ENCODE measurements at regions not wholly inside any gene's neighbourhood (a gene's known extent, or its start where the extent isn't known, plus 50 kb on each side); places are given as distances from the start of the nearest gene placed in this dataset.

DNA sequence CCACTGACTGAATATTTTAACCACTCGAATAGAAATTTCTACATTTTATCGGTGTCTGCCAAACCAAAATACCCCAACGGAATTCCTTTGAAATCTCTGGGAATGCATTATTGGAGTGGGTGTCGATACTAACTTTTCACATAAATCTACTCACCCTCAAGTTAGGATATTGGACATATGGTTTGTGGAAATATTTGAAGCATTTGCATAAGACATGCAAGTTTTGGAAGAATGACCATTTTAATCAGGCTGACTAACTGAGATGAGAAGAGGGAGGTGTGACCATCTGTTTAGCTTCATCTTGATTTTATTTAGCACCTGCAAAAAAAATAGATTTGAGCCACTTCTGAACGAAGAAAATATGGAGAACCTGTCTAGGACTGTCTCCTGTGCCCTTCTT lies 61.2 kb downstream of the KLF6 start:
- DNase-seq = no peak

DNA sequence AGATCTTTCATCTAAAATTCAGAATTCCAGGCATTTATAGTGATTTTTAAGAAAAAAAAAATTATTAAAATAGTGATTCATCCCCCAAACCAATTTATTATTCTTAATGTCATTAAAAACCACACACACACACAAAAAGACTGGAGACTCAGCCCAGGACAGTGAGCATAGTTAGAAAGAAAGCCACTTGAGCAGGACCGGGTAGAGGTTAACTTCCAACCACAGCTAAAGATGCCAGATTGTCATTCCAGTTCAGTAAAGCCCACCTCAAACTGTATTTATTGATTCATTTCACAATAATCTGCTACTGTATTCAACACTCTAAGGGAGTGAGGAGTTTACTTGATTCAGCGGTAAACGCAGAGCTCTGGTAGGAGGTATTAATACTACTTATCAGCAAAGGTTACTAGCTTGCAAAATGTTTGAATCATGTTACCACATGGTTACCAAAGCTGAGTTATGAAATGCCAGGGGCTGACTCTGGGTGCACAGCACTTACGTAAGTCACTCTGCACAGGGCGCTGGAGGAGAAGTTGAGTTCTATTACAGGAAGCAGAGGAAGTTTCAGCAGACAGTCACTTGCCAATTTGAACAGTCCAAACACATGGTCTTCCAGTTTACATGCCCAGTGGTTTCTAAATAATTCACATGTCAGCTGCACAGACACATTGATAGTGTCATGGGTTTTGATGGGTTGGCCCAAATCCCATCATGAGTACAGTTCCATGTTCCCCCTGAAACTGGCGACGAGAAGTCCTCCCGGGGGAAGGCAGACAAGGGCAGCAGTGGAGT lies 64.6 kb downstream of the KLF6 start:
- no peak for DNase-seq

DNA sequence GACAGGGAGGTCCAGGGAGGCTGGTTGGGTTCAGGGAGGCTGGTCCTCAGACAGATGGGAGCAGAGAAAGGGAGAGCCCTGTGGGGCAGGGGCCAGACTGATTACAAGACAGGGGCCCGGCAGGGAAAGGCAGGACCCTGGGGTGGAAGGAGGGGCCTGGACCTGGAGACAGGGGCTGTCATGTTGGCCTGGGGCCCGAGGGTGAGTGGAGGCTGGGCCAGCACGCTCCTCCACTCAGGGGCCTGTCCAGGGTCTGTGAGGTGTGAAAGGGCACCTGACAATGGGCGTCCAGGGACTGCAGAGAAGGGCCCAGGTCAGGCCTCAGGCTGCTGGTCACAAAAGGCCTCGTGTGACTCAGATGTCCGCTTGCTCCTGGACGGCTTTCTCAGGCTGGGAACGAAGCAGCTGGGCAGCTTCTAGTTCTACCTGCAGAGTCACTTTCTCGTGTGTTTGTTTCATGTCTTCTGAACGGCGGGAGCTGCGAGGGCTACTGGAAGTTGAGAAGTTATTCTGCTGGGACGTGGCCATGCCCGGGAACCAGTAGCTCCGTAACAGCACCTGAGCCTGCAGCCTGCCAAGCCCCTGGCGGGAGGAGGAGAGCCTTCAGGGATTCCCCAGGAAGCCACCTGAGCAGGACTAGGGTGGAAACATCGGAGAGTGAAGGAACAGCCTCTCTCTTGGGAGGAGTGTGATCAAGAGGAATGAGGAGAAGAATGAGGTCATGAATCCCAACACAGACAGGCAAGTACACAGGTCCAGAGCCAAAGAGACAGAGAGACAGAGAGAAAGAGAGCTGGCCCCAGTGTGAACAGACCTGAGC lies 65.8 kb downstream of the KLF6 start:
- no peak for DNase-seq

DNA sequence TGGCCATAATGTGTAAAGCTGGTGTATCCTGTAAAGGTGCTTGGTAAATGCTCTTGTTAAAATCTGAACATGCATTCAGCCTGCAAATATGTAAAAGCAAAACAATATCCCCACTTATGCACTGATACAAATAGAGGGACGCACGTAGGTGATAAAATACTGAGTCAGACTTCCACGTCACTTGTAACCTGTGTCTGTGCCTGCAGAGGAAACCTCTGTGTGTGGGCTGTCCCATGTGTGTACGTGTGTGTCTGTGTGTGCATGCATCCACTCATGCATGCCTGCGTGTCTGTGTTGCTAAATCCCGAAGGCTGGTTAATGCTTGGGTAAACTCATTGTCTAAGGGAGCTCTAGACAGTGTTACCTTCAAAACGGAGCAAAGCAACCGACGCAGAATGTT lies 68.9 kb downstream of the KLF6 start:
- DNase-seq = no peak

DNA sequence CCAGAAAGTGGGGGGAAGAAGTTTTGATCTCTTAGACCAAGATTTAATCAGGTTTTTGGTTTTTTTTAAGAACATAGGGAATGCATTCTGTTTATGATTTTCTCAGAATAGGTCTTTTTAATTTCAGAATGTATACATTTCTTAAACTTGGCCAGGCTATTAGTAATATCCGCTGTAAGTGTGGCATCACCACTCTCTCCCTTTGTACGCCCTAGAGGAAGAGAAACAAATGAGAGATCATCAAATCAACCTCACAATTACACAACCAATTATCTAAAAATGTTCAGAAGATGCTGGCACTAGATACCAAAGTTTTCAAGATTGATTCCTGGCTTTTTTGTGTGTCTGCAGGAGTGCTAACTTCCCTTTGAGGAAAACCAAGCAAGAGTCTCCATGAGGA lies 70.0 kb downstream of the KLF6 start:
- no peak for DNase-seq

DNA sequence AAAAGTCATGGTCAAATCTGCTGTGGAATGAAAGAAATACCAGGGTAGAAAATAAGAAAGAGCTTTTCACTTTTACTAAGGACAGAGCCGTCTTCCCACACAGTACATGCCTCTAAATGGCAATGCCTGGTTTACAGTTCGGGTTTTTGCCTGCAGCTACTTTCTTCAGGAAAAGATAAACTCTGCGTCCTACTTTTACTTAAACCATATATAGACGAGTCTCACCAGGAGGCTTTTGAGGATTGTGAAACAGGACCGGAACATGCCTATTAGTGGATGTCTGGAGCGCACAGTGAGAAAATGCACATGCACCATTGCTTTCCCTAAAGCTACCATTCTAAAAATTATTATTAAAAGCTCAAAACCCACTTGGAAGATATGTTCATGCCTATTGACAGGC lies 70.5 kb downstream of the KLF6 start:
- DNase-seq = no peak

DNA sequence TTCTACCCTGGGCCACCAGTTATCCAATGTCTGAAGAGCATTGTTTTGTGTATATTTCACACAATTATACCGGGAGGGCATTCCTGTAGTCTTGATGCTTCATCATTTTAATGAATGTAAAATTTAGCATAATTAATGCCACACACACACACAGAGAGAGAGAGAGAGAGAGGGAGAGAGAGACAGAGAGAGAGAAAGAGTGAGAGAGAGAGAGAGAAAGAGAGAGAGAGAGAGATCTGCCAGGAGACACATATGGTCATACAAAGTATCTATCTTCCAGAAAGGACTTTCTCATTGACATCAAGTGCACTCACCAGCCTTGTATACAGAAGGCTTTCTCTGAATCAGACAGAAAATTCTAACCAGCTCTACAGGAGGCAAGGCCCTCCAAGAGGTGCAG lies 72.3 kb downstream of the KLF6 start:
- no peak for DNase-seq

DNA sequence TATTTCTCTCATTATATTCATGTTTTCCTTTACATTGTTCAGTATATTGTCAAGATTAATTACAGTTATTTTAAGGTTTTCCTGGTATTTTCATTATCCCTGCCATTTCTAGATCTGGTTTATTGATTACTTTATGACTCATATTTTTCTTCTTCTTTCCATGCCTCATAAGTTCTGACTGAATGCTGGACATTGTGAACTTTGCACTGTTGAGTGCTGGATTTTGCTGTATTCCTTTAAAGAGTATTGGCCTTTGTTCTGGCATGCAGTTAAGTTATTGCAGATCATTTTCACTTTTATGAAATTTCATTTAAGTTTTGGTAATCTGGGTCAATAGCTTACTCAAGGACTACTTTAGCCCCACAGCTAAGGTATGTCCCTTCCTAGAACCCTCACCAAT lies 73.1 kb downstream of the KLF6 start:
- no peak for DNase-seq

DNA sequence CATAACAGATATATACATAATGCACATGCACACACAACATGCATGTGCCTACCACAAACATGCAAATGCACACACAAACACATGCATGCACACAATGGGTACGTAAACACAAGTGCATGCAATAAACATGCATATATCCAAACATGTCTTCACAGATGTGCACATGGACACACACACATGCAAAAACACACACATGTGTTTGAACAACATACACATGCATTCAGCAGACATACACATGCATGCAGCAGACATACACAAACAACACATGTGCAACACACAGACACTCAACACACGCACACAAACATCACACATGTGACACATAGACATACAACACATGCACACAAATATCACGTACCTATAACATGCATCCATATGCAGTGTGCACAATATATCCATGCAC lies 74.2 kb downstream of the KLF6 start:
- DNase-seq = no peak

DNA sequence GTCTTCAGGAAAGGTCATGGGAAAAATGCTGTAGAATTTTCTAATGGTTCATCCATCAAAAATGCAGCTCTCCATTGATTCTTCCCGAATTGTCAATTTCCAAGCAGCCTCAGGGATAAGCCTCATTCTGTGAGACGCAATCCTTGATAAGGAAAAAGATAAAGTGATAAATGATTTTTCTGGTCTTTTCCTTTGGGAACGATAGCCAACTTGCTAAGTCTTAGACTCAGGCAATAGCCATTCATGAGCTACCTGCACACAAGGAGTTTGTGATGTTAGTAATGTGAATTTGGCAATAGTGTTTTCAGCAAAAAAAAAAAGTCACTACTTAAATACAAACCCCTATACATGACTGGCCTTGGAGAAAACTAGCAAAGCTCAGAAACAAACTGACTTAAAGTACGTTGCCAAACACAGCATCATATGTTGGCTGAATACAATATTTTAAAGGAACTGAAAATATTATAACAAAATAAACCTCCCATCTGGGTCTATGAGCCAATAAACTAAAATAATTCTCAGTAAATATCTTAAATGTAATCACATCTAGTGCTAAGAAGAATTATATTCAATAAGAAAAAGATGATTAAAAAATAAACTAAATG lies 75.5 kb downstream of the KLF6 start:
- no peak for DNase-seq

DNA sequence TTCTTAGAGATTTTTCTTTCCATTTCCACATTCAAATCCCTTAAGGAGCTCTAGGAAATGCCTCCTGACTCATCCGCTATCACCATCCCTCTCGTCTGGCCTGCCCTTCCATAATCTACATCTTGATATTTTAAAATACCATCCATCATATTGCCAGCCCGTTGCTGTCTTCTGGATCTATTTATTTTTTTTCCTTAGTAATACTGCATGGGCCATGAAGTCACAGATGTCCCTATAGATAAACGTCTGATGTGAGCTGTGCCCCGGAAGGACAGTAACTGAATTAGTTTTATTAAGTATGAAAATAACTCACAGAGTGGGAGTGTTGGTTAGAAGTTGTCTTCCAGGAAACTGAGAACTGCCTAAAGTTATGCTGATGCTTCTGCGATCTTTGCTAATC lies 76.2 kb downstream of the KLF6 start:
- DNase-seq = no peak

DNA sequence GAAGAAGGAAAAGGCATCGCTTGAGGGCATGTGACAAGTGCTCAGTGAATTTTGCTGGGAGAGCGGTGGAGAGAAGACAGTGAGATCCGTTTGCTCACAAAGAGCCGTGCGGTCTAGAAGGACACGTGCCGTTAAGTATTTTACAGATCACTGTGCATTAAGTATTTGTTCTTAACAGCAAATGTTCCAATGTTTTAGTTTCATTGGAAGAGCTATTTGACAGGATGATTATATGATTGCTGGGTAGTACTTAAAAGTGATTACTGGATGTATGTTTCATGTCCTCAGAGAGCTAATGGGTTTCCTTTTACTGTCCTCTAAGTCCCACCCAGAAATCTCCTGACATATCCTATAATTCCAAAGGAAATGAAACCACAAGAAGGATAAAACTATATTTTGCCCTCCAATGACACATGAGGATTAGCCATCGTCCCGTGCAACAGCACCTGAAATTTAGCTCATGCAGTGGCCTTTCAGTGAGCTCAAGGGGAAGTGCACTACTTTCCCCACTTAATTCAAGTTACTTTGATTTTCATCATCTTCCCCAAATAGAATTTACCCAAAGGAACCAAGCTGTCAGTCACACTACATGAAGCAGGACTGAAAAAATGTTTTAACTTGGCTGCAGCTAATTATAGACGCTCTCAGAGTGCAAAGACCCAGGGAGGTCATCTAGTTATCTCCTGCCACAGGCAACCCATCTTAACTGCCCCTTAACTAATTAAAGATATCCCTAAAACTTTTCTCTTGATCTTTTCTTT lies 80.3 kb downstream of the KLF6 start:
- no peak for DNase-seq

DNA sequence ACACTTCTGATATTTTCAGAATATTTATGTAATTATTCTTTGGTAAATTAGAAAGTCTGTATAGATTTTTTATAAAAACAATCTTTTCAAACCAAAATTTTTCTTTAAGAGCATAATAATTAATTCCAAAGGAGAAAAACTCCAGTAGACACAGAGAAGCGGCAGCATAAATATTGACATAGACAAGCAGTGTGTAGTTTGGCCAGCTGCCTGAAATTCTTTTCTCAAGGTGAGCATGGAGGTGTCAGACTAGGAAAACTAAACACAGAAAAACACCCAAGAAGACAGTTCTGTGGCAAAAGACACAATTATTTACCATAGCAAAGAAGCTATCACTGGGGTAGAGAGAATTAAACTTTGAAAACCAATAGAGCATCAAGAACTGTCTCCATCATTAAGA lies 82.4 kb downstream of the KLF6 start:
- no peak for DNase-seq

DNA sequence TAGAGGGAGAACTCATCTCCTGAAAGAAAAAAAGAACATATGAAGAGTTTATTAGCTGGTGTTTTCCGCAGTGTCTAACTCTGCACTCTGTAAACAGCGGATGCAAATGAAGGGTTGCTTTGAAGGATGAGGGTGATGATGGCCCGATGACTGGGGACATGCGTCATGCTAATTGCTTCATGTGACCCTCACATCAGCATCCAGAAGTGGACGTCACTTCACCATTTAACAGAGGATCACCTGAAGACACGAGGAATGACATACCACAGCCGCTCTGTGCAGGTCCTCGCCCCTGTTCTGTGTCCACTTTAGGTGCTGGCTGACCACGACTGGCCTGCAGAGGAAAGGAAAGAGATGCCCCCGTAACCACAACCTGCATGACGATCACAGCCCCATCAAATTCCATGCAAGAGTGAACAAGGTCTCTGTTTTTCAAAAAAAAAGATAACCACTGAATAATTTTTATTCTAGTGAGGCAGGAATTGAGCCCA lies 82.9 kb downstream of the KLF6 start:
- no peak for DNase-seq

DNA sequence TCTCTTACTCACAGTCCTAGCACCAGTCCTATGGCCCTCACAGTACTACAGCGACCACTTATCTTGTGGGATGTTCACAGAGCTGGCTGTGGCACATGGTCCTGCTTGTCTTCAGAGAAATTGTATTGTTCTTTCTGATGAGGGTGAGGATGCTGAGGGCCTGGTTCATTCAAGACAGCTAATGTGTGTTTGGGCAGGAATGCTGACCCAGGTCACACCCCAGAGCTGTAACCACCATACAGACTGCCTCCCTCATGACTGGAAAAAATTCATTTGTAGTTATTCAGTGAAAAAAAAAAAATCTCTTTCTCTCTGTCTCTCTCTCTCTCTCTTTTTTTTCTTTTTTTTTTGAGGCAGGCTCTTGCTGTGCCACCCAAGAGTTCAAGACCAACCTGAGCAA lies 83.5 kb downstream of the KLF6 start:
- DNase-seq = no peak

DNA sequence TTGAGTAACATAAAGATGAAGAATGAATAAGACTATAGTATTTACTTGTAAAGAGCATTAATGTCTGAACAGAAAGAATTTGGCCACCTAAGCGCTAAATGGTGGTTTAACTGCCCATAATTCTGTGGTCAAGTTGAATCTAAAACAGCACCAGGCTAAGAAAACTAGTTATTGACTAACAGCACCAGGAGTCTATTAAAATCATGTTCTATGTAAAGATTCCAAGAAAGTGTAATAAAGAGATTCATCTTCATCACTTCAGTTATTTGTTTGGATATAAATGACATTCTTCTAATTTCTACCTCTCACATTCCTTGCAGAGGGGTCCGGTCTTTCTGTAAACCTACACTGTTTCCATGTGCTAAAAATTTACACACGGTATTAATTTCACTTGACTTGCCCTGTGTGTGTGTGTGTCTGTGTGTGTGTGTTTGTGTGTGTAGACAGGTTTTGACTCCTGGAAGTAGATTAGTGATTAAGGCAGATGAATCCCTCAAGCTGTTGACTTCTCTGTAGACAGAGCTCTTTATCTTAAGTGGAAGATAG lies 84.4 kb downstream of the KLF6 start:
- DNase-seq = no peak

DNA sequence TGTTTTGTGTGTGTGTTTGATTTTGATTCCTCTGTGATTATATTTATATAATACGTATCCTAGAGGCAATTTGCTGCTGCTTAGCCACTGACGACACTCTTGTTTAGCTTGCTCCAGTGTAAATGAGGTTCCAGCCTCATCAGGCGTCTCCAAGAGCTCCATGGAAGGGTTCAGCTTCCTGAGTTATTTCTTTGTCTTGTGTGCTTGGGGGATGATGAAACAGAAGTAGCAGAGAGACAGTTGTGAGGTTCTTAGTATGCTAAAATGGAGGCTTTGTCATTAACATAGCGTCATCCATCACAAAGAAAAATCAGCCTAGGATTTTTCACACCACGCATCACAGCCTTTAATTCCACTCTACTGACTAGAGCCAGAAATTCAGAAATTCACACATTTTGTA lies 85.1 kb downstream of the KLF6 start:
- DNase-seq = no peak

DNA sequence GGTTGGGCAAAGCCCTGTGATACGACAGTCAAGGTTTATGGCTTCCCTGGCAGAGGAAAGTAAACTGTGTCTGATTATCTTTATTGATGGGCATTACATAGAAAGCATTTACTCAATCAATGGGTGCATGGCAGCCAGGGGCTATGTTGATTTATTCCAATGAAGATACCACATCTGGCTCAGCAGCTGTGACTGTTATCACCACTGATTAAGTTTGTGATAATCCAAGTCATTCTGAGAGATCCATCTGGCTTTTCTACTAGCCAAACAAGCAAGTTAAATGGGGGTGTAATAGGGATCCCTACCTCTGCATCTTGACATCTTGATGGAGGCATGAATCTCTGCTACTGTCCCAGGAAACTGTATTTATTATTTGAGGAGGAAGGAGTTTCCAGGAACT lies 86.7 kb downstream of the KLF6 start:
- no peak for DNase-seq

DNA sequence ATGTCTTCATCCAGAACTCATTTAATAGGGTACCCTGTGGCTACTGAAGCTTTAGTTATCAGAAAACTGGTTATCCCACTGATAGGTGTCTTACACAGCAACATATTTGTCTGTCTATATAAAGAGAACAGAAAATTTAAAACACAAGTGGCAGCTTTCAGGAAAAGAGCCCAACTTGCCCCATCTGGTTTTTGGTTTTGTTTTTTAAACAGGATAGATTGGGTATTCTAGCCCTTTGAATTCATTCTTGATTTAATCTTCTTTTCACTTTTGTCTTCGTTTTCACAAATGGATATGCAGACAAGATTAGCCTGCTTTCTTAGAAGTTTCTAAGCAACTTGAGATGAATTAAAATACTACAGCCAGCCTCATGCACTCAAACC lies 91.3 kb downstream of the KLF6 start:
- no peak for DNase-seq

DNA sequence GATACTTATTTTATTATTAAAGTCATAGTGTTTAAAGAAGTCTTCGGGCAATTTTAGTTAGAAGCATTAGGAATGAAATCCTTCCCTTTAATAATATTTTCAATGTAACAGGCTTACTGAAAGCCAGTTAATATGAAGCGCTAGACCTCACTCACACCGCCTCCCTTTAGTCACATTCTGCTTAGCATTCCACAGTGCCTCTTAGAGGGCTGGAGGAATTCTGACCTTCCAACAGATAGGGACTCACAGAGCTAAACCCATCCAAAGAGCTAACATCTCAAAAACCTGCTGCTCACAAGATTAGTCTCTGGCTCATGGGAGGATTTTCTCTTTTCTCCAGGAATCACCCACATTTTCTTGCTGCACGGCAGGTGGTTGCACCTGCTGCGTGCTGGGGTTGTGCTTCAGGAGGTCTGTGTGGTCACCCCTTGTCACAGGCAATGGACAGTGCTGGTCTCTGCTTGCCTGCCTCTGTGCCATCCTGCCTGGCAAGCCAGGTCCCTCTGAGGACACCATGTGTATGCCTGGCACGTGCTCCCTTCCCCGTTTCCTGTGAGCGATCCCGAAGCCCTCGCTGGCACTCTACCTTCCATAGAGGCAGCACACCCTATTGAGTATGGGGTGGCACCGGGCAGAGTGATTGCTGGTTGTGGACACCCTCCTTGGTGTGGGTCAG lies 91.8 kb downstream of the KLF6 start:
- DNase-seq = no peak

DNA sequence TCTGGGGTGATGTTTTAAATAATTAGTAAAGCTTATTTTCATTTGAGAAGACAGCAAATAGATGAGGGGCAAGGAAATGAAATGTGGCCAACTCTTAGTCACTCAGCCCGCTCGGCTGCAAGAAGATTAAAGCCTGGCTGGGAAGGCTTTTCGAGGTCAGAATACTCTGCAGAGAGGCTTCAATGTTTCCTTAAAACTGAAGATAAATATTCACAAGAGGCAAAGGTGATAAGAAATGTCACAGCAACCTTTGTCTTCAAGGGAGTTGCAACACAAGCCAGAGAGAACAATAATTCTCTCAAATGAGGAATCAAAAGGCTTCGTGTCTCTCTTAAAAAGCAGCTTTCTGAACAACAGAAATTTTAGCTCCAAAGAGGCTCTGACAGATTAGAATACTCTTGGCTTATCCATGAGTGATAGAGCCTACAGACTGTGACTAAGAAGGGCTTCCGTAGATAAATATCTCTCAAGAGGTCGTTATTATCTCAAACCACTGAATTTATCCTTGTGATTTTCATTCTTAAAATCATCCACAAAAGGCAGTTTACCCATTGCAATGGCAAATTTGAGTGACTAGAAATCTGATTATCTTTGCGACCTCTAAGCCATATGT lies 92.5 kb downstream of the KLF6 start:
- DNase-seq = no peak
